WTC11 (cell line): ENCODE measurements at regions not wholly inside any gene's neighbourhood (a gene's known extent, or its start where the extent isn't known, plus 50 kb on each side); places are given as distances from the start of the nearest gene placed in this dataset.

Experiments used
- ATAC-seq: fragments of 200-7000 bp; cut with Tn5 transposase; 2 replicates; pipeline ENCODE4 v1.10.0; 2021; ENCODE audit warnings: mild to moderate bottlenecking, moderate library complexity
- CTCF ChIA-PET: fragments of 300-600 bp; sonication (Branson Sonifier 250); formaldehyde crosslinking; loops from one replicate; lab custom pipeline; 2021; ENCODE audit warnings: antibody characterized with exemption; lab: Charles Lee
- POLR2A ChIA-PET: fragments of 350-600 bp; sonication (Branson Sonifier 250); formaldehyde crosslinking; loops from one replicate; lab custom pipeline; 2021; ENCODE audit warnings: antibody characterized with exemption; lab: Charles Lee
- DNase-seq: peaks from one replicate; pipeline ENCODE4 v3.0.0; 2021; ENCODE audit warnings: low spot score
- H3K27ac Mint-ChIP-seq: 2 replicates; pipeline ENCODE4 v1.8.0; 2021; ENCODE audit warnings: mixed read lengths
- H3K27me3 Mint-ChIP-seq: 2 replicates; pipeline ENCODE4 v1.8.0; 2021; ENCODE audit warnings: low read depth, mild to moderate bottlenecking, moderate library complexity, mixed read lengths
- H3K36me3 Mint-ChIP-seq: 2 replicates; pipeline ENCODE4 v1.8.0; 2021; ENCODE audit warnings: mixed read lengths
- H3K4me1 Mint-ChIP-seq: 2 replicates; pipeline ENCODE4 v1.8.0; 2022; ENCODE audit warnings: mixed read lengths
- H3K4me3 Mint-ChIP-seq: 2 replicates; pipeline ENCODE4 v1.8.0; 2021; ENCODE audit warnings: mild to moderate bottlenecking, moderate library complexity, mixed read lengths
- H3K9me3 Mint-ChIP-seq: 2 replicates; pipeline ENCODE4 v1.8.0; 2021; ENCODE audit warnings: mixed read lengths
- AR ChIP-seq: fragments of 250-450 bp; sonication (Bioruptor Pico); IDR thresholded peaks from 2 replicates; pipeline ENCODE4 v1.9.0; 2021; ENCODE audit warnings: mild to moderate bottlenecking
- ARID4B ChIP-seq: sonication (generic); formaldehyde crosslinking; IDR thresholded peaks from 2 replicates; pipeline ENCODE4 v1.8.0; 2023; ENCODE audit warnings: missing genetic modification reagents, mild to moderate bottlenecking, borderline replicate concordance
- ATF3 ChIP-seq: sonication (generic); formaldehyde crosslinking; conservative IDR thresholded peaks from 2 replicates; pipeline ENCODE4 v1.8.1; 2022; ENCODE audit warnings: mild to moderate bottlenecking, missing genetic modification reagents
- CBFB ChIP-seq: sonication (generic); formaldehyde crosslinking; IDR thresholded peaks from 2 replicates; pipeline ENCODE4 v1.8.1; 2022; ENCODE audit warnings: mild to moderate bottlenecking, low read depth, missing genetic modification reagents
- CREM ChIP-seq: sonication (generic); formaldehyde crosslinking; IDR thresholded peaks from 2 replicates; pipeline ENCODE4 v1.8.1; 2022; ENCODE audit warnings: mild to moderate bottlenecking, missing genetic modification reagents, moderate library complexity
- E2F4 ChIP-seq: sonication (generic); formaldehyde crosslinking; IDR thresholded peaks from 2 replicates; pipeline ENCODE4 v1.8.1; 2022; ENCODE audit warnings: low read depth, mild to moderate bottlenecking, moderate library complexity, missing genetic modification reagents, borderline replicate concordance
- E2F5 ChIP-seq: sonication (generic); formaldehyde crosslinking; IDR thresholded peaks from 2 replicates; pipeline ENCODE4 v1.8.1; 2022; ENCODE audit warnings: mild to moderate bottlenecking, moderate library complexity, missing genetic modification reagents
- FOXP1 ChIP-seq: sonication (generic); formaldehyde crosslinking; IDR thresholded peaks from 2 replicates; pipeline ENCODE4 v1.8.0; 2022; ENCODE audit warnings: missing genetic modification reagents, mild to moderate bottlenecking, moderate library complexity, borderline replicate concordance
- JAZF1 ChIP-seq: fragments of 250-450 bp; sonication (Bioruptor Pico); IDR thresholded peaks from 2 replicates; pipeline ENCODE4 v1.9.0; 2021; ENCODE audit warnings: moderate library complexity, mild to moderate bottlenecking, inconsistent platforms
- KAT7 ChIP-seq: sonication (generic); formaldehyde crosslinking; IDR thresholded peaks from 2 replicates; pipeline ENCODE4 v1.8.1; 2023; ENCODE audit warnings: missing genetic modification reagents, mild to moderate bottlenecking, borderline replicate concordance
- NR2C2 ChIP-seq: sonication (generic); formaldehyde crosslinking; IDR thresholded peaks from 2 replicates; pipeline ENCODE4 v1.8.0; 2022; ENCODE audit warnings: mild to moderate bottlenecking, missing genetic modification reagents
- TEAD4 ChIP-seq: sonication (generic); formaldehyde crosslinking; IDR thresholded peaks from 2 replicates; pipeline ENCODE4 v1.8.0; 2022; ENCODE audit warnings: mild to moderate bottlenecking, missing genetic modification reagents
- USF1 ChIP-seq: sonication (generic); formaldehyde crosslinking; IDR thresholded peaks from 2 replicates; pipeline ENCODE4 v1.8.0; 2022; ENCODE audit warnings: mild to moderate bottlenecking, missing genetic modification reagents
- USF2 ChIP-seq: sonication (generic); formaldehyde crosslinking; IDR thresholded peaks from 2 replicates; pipeline ENCODE4 v1.8.1; 2023; ENCODE audit warnings: mild to moderate bottlenecking, missing genetic modification reagents, moderate library complexity
- ZBTB43 ChIP-seq: sonication (generic); formaldehyde crosslinking; IDR thresholded peaks from 2 replicates; pipeline ENCODE4 v1.8.1; 2023; ENCODE audit warnings: mild to moderate bottlenecking, missing genetic modification reagents
- ZNF232 ChIP-seq: sonication (generic); formaldehyde crosslinking; IDR thresholded peaks from 2 replicates; pipeline ENCODE4 v1.8.0; 2022; ENCODE audit warnings: mild to moderate bottlenecking, missing genetic modification reagents
- ZSCAN18 ChIP-seq: fragments of 250-450 bp; sonication (Bioruptor Pico); IDR thresholded peaks from 2 replicates; pipeline ENCODE4 v2.1.2; 2022; ENCODE audit warnings: mild to moderate bottlenecking, moderate library complexity

GRCh38 chr3:167895684-167896083 is 160.2 kb downstream of the SERPINI1 start:
- POLR2A ChIA-PET: no interaction called here
- H3K36me3 Mint-ChIP-seq: no peaks in the 10 kb centered on the region
- no peak for TF ChIP-seq JAZF1
- no peak for TF ChIP-seq ZNF232 (CRISPR knock-in tag)
- TF ChIP-seq ZBTB43 (CRISPR knock-in tag): no peak
- H3K27ac Mint-ChIP-seq: no peak overlapping the region
- CTCF ChIA-PET: interaction anchor here (0.7 to 1.9 kb wide), 6 partner anchors 13 to 515 kb away, joined by 3 to 8 read pairs (median 5); partner anchors contain the start of gene ZBBX
- H3K4me1 Mint-ChIP-seq: peaks cover 10% of the 10 kb centered on the region
- no peaks in the 10 kb centered on the region for H3K27me3 Mint-ChIP-seq
- peaks cover 3% of the 10 kb centered on the region; the same call in 1 of the 2 replicates for H3K9me3 Mint-ChIP-seq
- no peak overlapping the region for H3K4me3 Mint-ChIP-seq
- peak; percentile 20 for DNase-seq
- peak; percentile 78 for ATAC-seq

- ATAC-seq (no peak), DNase-seq (no peak)
- Mint-ChIP-seq H3K27me3 (no peaks in the 10 kb centered on the region), H3K9me3 (peaks cover 3% of the 10 kb centered on the region; the same call in 1 of the 2 replicates), H3K4me3 (no peak overlapping the region), H3K36me3 (no peaks in the 10 kb centered on the region), H3K4me1 (peaks cover 7% of the 10 kb centered on the region), H3K27ac (no peak overlapping the region)
- POLR2A ChIA-PET: no interaction called here
- TF ChIP-seq ARID4B (CRISPR knock-in tag): no peak
- CTCF ChIA-PET: interaction anchor here (1.1 to 1.9 kb wide), 5 partner anchors 13 to 515 kb away, joined by 3 to 8 read pairs (median 5); partner anchors contain the start of gene ZBBX
Measured at GRCh38 chr3:167895178-167895577, 159.7 kb downstream of the SERPINI1 start.

- no peak overlapping the region for H3K27ac Mint-ChIP-seq
- no peak overlapping the region for H3K4me3 Mint-ChIP-seq
- no peaks in the 10 kb centered on the region for H3K27me3 Mint-ChIP-seq
- ChIA-PET CTCF (interaction anchor here (1.1 kb wide), 1 partner anchor 10 kb away, joined by 4 read pairs; no protein-coding TSS in a partner anchor), POLR2A (no interaction called here)
- DNase-seq (no peak), ATAC-seq (no peak)
- H3K36me3 Mint-ChIP-seq: no peaks in the 10 kb centered on the region
- H3K4me1 Mint-ChIP-seq: peaks cover 4% of the 10 kb centered on the region; the same call in 1 of the 2 replicates
- H3K9me3 Mint-ChIP-seq: no peaks in the 10 kb centered on the region
- TF ChIP-seq CREM (CRISPR knock-in tag): no peak
- no peak for TF ChIP-seq ATF3 (CRISPR knock-in tag)
- TF ChIP-seq KAT7 (CRISPR knock-in tag): no peak
- no peak for TF ChIP-seq NR2C2 (CRISPR knock-in tag)
- no peak for TF ChIP-seq E2F4 (CRISPR knock-in tag)
- no peak for TF ChIP-seq USF1 (CRISPR knock-in tag)
- TF ChIP-seq TEAD4 (CRISPR knock-in tag): no peak
- TF ChIP-seq AR (CRISPR knock-in tag): no peak
- no peak for TF ChIP-seq USF2 (CRISPR knock-in tag)
- TF ChIP-seq FOXP1: no peak
- no peak for TF ChIP-seq CBFB (CRISPR knock-in tag)
- no peak for TF ChIP-seq ZSCAN18 (CRISPR knock-in tag)
- TF ChIP-seq E2F5 (CRISPR knock-in tag): no peak
Measured at GRCh38 chr3:167892205-167892604, 156.7 kb downstream of the SERPINI1 start.
